ENCODE measurements at regions not wholly inside any gene's neighbourhood (a gene's known extent, or its start where the extent isn't known, plus 50 kb on each side); places are given as distances from the start of the nearest gene placed in this dataset.

DNA sequence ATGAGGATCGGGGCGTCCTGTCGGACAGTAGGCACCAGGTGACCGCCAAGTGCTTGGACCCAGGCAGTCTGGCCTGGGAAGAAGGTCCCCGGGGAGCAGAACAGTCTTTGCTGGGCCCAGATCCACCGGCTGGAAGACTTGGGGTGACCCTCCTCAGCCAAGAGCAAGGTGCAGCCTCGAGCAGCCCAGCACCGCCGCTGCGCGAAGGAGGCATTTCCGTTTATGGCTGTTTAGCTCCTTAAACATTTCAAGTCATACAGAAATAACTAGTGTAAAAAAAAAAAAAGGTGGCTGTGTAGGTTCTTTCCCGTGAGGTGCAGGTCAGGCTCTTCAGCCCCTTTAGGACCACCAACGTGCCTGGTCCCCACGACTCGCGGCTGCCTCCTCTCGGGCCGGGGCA lies 370.2 kb downstream of the CMPK2 start (continued):
- TF ChIP-seq, protein P1, sequence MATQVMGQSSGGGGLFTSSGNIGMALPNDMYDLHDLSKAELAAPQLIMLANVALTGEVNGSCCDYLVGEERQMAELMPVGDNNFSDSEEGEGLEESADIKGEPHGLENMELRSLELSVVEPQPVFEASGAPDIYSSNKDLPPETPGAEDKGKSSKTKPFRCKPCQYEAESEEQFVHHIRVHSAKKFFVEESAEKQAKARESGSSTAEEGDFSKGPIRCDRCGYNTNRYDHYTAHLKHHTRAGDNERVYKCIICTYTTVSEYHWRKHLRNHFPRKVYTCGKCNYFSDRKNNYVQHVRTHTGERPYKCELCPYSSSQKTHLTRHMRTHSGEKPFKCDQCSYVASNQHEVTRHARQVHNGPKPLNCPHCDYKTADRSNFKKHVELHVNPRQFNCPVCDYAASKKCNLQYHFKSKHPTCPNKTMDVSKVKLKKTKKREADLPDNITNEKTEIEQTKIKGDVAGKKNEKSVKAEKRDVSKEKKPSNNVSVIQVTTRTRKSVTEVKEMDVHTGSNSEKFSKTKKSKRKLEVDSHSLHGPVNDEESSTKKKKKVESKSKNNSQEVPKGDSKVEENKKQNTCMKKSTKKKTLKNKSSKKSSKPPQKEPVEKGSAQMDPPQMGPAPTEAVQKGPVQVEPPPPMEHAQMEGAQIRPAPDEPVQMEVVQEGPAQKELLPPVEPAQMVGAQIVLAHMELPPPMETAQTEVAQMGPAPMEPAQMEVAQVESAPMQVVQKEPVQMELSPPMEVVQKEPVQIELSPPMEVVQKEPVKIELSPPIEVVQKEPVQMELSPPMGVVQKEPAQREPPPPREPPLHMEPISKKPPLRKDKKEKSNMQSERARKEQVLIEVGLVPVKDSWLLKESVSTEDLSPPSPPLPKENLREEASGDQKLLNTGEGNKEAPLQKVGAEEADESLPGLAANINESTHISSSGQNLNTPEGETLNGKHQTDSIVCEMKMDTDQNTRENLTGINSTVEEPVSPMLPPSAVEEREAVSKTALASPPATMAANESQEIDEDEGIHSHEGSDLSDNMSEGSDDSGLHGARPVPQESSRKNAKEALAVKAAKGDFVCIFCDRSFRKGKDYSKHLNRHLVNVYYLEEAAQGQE (IDR thresholded peaks at IDR 0.05; ENCODE audit: low read depth): no peak

DNA sequence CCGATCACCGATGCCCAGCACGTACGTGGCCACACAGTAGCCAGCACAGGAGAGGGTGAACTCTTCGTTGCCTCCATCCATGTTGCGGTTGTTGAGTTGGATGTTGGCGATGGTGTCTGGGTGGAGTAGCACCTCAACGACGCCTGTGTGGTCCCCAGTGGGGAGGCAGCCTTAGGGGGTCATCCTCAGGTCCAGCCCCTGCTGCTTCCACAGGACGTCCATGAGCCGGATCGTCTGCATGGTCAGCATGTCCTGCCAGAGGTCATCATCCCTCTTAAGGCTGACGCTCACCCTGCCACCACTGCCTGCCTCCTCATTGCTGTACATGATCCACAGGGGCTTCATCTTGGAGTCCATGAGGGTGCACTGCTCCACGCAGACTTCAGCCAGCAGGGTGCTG lies 369.3 kb downstream of the CMPK2 start:
- no peaks in the 10 kb centered on the region for H3K36me3 ChIP-seq (ENCODE audit: control insufficient read depth in 1 of 2, insufficient read depth in 2 of 2, low read length in 2 of 2)
- TF ChIP-seq, protein P2, sequence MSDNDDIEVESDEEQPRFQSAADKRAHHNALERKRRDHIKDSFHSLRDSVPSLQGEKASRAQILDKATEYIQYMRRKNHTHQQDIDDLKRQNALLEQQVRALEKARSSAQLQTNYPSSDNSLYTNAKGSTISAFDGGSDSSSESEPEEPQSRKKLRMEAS (IDR thresholded peaks at IDR 0.05): no peak
- no peak for TF ChIP-seq FOSL1 (IDR thresholded peaks at IDR 0.05; ENCODE audit: low read depth)
- TF ChIP-seq, protein P1 (IDR thresholded peaks at IDR 0.05; ENCODE audit: low read depth): no peak
- no peak for TF ChIP-seq RAD21 (IDR thresholded peaks at IDR 0.05; ENCODE audit: low read depth)
- H3K4me3 ChIP-seq (replicated peaks in 1 of 2; ENCODE audit: low read depth in 1 of 2, low read length in 2 of 2): no peak overlapping the region
- RAD21 ChIA-PET (ENCODE audit: low non-redundant PET in 1 of 2, low total read pairs in 2 of 2, uncharacterized antibody in 2 of 2, unreplicated experiment in 2 of 2): no interaction called here
- H3K9me3 ChIP-seq (ENCODE audit: control insufficient read depth in 1 of 2, insufficient read depth in 1 of 2, low read depth in 1 of 2, low read length in 2 of 2): peaks cover 0 to 3% of the 10 kb centered on the region in 2 experiments; a peak in 2 of 4 replicates
- no peaks in the 10 kb centered on the region for H3K9me2 ChIP-seq (ENCODE audit: insufficient read depth)
- no peaks in the 10 kb centered on the region for H3K79me2 ChIP-seq (ENCODE audit: insufficient read depth, low read length)
- POLR2A ChIA-PET: no interaction called here
- no peak overlapping the region for H3K27ac ChIP-seq (ENCODE audit: low read depth, low read length)
- BruUV-seq (replicated peaks): no TSS peak
- no peaks in the 10 kb centered on the region for H3K4me1 ChIP-seq (ENCODE audit: control insufficient read depth in 1 of 2, insufficient read depth in 2 of 2, low read length in 2 of 2)
- no peaks in the 10 kb centered on the region for H3K27me3 ChIP-seq (ENCODE audit: insufficient read depth, low read length)
- H3K4me2 ChIP-seq (ENCODE audit: low read length): no peak overlapping the region
- no peaks in the 10 kb centered on the region for H4K20me1 ChIP-seq (ENCODE audit: insufficient read depth)
- no peak for DNase-seq (ENCODE audit: low read depth, low spot score)
- no peak overlapping the region for H3K9ac ChIP-seq (ENCODE audit: low read length)
- CTCF ChIA-PET: no interaction called here
- no peak overlapping the region for H2AFZ ChIP-seq (ENCODE audit: low read depth, low read length, poor library complexity, severe bottlenecking)
- intact Hi-C loops (cut with micrococcal nuclease): no loop called here
- no peak for ATAC-seq

Data from HCT116 (cell line).